ENCODE measurements at regions not wholly inside any gene's neighbourhood (a gene's known extent, or its start where the extent isn't known, plus 50 kb on each side); places are given as distances from the start of the nearest gene placed in this dataset.
A peak's percentile ranks its signal among the peaks of the same experiment; 100 is the strongest.

DNA sequence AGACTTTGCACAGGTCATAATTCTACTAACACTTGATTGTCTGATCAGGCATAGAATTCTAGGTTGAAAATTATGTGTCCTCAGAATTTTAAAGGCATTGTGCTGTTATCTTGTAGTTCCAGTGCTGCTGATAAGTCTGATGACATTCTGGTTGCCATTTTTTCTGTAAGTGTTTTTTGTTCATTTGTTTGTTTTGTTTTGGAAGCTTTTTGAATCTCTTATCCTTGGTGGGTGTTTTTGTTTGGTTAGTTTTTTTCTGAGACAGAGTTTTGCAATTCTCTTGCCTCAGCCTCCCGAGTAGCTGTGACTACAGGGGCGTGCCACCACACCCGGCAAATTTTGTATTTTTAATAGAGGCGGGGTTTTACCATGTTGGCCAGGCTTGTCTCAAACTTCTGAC lies 178.9 kb downstream of the CCDC71L start:
- DNase-seq (ENCODE audit: low spot score) = no peak

DNA sequence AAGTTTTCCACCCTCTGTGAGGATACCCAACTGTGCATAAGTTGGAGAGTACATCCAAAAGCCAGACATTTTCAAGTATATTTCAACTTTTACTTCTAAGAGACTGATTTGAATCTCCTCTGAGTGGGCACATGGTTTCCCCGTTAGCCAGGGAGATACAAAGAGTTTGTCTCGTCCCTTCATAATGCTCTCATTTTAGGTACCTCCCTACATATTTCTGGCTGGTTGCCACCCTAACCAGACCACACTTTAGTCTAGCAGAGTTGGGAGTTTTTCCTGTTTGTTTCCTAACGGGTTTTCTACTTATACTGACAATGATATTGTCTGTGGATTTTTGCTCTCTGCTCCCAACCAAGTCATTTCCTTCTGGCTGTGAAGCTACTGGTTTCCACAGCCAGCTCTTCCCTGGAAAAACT lies 180.3 kb downstream of the CCDC71L start:
- DNase-seq (ENCODE audit: low spot score) = no peak

DNA sequence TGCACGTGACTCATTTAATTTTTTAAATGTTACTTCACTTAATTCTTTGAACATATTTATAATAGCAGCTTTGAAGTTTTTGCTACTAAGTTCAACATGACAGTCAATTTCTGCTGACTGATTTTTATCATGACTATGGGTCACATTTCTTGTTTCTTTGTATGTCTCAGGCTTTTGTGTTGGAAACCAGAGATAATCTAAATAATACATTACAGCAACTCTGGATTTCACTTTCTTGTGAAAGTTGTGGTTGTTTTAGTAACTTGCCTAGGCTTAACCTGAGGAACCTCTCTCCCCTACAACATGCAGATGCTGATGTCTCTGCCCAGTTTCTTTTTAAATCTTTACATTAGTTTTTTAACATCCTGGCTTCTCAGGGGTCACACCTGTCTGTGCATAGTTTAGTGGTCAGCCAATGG lies 180.8 kb downstream of the CCDC71L start:
- no peak for DNase-seq (ENCODE audit: low spot score)

DNA sequence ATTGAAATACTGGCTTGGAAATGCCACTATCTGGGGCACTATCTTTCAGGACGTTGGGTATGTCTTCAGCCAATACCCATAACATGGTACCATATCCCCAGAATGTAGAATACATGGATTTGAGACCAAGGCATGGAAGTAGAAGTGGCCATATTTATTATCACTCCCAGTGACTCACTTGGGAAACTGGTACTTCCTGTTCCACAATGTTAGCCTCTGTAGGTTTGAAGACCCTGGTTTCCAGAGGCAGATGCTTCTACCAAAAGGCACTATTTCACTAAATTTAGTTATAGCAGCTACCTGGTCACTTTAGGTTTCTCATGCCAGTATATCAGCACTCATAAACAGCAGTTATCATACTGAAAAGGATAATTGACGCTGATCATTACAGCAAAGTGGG lies 184.2 kb downstream of the CCDC71L start:
- DNase-seq (ENCODE audit: low spot score) = no peak

DNA sequence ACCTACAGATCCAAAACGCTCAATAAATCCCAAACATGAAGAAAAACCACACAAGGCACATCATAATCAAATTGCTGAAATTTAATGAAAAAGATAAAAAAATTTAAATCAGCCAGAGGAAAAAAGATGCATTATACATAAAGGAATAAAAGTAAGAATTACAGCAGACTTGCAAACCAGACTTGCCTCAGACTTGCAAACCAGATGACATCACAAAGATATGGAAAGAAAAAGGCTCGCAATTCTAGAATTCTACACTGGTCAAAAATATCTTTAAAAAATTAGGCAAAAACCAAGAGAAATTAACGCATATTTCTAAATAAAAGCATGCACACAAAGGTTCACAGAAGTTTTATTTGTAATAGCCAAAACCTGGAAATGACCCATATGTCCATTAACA lies 188.0 kb upstream of the NAMPT start:
- DNase-seq (ENCODE audit: low spot score) = no peak

DNA sequence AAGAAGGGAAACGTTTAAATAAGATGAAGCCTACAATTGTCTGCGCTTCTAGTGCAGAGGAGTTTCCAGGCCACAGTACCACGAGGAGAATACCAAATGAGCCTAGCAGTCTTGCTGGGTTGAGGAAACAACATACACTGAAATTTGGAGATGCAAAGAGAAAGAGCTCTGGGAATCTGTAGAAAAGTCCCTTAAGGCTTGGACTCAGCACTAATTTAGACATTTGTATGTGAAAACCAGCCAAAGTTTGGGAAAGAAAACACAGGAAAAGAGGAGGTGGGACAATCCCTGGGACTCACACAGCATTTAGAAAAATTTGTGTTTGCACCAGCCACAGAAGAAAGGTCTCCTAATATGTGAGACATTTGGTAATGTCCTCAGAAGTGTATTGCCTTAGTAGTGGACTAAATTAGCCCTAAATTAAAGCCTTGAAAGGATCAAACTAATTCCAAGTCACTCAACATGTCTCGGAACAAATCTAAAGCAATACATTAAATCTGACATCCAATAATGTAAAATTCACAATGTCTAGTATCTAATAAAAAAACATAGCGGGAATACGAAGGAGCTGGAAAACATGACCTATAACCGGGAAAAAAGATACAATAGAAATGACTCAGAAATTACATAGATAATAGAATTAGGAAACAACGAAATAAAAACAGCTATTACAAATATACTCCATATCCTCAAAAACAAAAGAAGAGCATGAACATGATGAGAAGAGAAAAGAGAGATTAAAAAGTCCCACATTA lies 187.1 kb upstream of the NAMPT start:
- no peak for DNase-seq (ENCODE audit: low spot score)

DNA sequence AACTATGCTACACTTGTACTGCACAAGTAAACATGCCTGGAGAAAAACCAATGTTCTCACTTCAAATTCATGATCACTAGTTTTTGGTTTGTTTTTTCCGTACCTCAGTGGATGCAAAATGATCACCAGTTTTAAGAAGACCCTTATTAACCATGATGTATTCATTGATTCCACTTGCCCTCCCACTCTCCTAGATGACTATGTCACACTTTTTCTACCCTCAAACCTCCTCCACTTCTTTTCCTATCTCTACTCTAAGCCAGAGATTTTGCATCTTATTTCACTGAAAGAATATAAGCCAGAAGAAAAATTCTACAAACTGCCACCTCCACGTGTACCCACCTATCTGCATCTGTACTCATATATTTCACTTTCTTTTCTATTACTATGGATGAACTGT lies 186.2 kb upstream of the NAMPT start:
- DNase-seq (ENCODE audit: low spot score) = no peak

DNA sequence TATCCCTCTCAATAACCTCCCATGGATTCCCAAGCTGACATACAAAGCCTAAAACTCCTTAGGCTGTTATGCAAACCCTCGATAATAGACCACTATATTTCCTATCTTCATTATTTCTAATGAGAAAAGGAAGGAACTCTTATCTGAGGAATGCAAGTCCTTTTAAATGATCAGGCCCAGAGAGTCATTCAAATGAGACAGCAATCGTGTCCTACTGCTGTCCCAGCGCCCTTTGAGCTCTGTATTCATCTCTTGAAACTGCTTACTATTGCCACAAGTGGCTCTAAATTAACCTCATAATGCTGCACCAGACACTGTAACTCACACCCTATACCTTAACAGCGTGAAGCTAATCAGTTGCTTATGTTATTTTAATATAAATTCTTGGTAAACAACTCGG lies 182.1 kb upstream of the NAMPT start:
- DNase-seq (ENCODE audit: low spot score) = no peak

DNA sequence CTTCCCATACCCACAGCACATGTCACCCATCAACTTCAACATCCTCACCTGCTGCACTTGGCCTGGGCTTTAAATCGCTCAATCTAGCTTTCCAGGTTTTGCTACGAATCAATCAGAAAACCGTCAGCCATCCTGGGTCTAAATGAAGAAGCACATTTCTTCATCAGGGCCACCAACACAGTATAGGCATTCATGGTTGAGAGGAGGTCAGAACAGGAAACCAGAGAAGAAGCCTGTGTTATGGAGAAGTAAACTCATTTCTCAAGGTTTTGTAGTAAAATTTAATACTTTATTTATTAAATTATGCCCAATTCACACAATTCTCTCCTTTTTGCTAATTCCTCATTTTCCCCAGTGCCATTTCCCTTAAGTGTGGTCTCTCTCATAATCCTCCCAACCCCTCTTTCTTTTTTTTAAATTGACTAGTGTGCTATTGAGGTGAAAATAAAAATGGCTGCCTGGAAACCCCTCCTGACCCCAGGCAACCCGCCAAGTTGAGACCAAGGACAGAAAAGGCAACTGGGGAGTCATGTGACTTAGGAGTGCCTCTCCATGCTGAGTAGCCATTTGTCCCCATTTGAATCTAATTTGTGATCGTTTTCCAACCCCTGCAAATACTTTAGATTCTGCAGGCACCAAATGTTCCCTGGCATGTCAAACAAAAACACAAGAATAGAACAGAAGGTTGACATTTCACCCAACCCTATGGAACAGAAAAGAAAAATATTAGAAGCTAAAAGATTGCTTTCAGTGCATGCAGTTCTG lies 181.1 kb upstream of the NAMPT start:
- DNase-seq (ENCODE audit: low spot score) = no peak

DNA sequence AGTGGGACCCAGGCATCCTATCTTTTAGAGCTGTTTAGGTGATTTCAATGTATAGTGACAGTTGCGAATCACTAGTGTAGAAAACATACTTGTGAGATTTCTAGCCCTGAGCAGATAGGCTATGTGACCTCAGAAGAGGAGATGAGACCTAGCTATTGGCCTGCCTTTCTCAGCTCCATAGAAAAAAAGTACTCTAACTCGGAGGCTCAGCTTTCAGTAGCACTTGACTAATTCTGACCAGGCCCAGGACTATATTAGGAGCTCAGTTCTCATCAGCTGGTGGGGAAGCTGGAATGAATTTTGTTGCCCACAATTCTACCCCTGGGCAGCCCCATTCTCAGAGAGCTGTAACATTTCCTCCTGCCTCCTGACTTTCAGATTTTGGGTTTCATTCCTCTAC lies 179.9 kb upstream of the NAMPT start:
- DNase-seq (ENCODE audit: low spot score) = no peak

DNA sequence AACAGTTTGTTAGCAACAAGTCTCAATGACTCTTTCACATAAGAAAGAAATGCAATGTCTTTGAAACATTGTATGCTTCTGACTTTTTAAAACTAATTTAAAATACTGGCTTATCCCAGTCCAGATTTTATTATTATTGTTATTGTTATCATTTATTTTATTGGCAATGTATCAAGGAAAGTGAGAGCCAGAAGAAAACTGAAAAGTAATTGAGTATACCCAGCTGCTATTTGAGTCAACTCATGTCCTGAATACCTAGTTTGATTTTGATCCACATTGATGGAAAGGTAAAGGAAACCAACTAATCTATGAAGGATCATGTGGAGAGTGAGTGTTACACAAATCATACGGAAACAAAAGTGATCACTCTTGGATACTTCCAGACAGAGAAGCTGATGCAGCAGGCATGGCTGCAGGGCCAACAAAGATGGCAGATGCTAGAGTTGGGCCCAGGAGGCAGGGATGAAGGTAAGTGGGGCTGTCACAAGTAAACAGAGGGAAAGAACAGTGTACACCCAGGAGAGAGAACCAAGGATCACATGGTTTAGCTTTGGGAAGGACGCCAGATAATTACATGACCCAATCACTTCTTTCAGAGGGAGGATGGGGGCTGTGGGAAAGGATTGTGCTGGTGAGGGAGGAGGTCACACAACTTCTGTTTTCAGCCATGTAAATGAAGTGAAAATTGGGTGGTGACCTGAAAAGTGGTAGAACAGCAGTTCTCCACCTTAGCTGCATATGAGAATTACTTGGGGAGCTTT lies 179.2 kb upstream of the NAMPT start:
- no peak for DNase-seq (ENCODE audit: low spot score)

DNA sequence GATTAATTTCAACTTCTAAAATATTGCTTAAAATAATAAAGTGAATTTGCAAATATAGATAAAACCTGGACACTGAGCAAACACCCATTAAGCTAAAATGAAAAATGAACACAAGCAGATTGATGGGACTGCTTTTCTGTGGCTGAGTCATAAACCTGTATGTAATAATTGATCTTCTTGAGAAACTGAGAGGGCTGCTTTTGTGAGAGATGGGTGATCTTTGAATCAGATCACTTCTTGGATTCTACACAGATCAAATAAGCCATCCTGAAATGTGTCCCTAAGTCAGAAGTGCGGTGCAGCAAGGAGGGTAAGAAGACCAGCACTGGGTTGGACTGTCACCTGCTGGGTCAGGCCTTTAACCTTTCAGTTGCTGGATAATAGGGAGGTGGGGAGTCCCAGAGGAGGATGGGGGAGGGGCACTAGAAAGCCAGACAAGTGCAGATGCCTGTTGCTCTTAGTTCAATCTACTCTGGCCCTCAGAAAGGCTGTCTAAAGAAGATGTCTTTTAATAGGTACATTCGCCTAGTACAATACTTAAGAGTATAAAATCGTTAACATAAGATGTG lies 178.2 kb upstream of the NAMPT start:
- no peak for DNase-seq (ENCODE audit: low spot score)

DNA sequence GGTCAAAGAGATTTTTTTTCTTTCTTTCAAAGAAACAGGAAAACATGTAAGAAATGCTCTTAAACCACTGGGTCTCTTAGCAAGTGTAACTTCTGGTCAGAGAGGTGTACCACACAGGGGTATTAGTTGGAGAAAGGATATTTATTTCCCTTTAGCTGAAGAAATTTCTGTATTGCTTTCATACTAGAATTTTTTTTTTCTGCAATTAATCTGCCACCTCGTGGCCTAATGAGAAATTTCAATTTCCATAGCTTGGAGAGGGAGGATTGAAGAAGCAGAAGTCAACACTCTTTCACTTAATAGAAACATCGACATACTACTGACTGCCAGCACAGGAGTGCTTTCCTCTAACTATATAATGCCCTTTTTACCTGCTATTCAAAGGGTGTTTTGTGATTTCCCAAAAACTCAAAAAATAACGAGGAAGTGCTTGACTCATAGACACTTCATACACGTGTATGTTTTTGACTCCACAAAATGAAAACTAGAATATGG lies 177.6 kb upstream of the NAMPT start:
- peak; percentile 25 for DNase-seq (ENCODE audit: low spot score)

DNA sequence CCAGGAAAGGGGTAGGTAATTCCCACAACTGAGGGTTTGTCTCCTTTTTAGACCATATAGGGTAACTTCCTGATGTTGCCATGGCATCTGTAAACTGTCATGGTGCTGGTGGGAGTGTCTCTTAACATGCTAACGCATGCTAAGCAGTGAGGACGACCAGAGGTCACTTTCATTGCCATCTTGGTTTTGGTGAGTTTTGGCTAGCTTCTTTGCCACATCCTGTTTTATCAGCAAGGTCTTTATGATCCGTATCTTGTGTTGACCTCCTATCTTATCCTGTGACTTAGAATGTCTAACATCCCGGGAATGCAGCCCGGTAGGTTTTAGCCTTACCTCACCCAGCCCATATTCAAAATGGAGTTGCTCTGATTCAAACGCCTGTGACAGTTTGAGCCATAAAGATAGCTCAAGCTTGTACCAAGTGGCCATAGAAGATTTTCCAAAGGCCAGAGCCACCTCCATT lies 176.0 kb upstream of the NAMPT start:
- DNase-seq (ENCODE audit: low spot score) = no peak

DNA sequence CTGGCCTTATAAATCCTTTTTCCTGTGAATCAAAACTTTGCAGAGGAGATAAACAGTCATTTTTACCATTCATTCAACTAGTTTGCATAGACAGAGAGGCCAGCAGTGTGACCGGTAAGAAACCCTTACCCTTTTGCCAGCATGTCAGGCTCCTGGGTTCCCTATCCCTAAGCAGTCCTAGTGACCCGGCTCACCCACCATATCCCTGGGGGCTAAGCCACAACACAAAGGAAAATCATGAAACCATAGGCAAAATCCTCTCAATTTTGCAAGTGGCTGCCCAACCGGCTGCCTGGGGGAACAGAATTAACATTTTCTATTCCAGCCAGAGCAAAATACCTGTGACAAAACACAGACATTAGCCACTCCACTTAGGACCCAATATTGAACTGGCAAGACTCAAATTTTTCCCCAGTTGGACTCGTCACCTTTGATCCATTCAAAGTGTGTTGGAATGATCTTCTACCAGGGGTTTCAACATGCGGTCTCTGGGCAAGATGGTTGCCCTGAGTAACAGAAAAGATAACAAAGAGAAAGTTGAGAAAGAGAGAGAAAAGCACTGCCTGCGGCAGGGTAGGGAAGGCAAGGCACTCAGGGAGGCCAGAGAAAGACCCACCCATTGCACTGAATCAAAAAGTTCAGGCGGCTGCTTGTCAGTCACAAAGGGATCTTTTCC lies 174.8 kb upstream of the NAMPT start:
- DNase-seq (ENCODE audit: low spot score) = no peak

DNA sequence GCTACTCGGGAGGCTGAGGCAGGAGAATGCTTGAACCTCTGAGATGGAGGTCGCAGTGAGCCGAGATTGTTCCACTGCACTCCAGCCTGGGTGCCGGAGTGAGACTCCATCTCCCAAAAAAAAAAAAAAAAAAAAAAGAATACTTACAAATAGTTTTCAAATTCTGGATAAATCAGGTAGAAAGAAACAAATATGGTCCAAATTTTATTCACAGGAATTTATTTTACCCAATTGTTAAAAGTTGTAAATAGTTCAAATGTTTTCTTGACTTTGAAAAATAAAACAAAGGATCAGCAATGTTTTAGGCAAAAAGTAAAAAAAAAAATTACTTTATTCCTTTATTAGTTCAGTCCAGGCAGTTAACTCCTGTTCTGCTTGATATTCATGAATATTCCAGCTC lies 172.9 kb upstream of the NAMPT start:
- DNase-seq (ENCODE audit: low spot score) = no peak

DNA sequence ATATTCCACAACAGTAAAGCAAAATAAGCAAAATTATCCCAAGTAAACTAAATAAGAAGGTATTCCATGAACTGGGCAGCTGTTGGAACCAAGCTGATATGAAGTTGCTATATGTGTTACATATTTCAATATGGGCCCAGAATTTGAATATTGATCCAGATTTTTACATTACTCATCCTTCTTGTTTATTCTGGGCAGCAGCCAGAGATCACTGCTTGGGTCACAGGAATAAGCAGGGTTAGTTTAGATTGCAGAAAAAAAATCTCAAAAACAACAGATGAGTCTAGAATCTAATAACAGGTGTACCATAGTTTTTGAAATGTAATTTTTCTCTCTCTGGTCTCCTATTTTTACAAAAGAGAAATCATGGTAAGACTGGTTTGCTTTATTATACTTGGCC lies 171.5 kb upstream of the NAMPT start:
- DNase-seq (ENCODE audit: low spot score) = no peak

DNA sequence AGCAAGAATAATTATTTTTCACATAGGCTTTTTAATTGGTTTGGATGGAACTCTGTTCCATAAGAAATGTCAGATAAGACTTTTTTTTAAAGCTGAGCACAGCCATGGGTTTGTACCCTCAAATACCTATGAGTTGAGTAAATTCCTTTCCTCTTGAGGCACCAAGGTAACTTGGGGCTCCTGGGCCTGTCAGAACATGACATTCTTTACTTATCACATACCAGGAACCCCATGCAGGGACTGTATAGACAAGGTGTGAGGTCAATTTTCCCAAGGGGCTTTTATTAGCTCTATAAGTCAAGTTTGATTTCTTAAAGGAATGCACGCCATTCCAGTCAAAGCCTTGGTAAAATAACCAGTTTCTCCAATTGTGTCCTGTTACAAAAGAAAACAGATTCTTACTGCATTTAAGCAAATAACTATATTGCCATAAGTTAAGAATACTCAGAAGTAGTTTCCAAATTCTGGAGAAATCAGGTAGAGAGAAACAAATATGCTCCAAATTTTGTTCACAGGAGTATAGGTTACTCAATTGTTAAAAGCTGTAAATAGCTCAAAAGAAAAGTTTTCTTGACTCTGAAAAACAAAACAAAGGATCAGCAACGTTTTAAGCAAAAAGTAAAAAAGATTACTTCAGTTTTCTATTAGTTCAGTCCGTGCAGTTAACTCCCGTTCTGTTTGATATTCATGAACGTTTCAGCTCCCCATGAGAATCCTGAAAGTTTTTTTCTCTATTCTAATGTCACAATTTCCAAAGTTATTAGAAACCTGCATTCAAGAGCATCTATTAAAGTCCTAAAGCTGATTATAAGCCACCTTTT lies 167.5 kb upstream of the NAMPT start:
- no peak for DNase-seq (ENCODE audit: low spot score)

DNA sequence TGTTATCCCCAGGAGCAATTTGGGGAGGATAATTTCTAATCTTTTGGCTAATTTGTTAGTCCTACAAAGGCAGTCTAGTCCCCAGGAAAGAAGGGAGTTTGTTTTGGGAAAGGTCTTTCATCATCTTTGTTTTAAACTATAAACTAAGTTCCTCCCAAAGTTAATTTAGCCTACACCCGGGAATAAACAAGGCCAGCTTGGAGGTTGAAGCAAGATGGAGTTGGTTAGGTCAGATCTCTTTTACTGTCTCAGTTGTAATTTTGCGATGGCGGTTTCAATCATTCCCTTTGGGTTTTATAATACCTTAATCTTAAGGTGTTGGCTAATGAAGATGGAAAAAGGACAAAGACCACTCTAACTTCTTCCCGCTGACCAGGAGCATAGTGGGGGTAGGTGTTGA lies 166.4 kb upstream of the NAMPT start:
- no peak for DNase-seq (ENCODE audit: low spot score)

DNA sequence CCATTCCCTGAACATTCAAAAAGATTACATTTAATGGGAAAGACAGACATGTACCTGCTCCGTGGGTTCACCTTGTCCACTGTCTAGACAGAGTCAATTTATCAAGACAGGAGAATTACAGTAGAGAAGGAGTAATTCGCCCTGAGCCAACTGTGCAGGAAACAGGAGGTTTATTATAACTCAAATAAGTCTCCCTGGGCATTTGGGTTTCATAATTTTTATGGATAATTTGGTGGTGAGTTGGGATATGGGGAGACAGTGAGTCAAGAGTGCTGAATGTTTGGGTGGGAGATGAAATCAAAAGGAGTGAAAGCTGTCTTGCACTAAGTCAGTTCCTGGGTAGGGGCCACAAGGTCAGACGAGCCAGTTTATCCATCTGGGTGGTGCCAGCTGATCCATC lies 165.9 kb upstream of the NAMPT start:
- no peak for DNase-seq (ENCODE audit: low spot score)
